ENCODE measurements at regions not wholly inside any gene's neighbourhood (a gene's known extent, or its start where the extent isn't known, plus 50 kb on each side); places are given as distances from the start of the nearest gene placed in this dataset.

DNA sequence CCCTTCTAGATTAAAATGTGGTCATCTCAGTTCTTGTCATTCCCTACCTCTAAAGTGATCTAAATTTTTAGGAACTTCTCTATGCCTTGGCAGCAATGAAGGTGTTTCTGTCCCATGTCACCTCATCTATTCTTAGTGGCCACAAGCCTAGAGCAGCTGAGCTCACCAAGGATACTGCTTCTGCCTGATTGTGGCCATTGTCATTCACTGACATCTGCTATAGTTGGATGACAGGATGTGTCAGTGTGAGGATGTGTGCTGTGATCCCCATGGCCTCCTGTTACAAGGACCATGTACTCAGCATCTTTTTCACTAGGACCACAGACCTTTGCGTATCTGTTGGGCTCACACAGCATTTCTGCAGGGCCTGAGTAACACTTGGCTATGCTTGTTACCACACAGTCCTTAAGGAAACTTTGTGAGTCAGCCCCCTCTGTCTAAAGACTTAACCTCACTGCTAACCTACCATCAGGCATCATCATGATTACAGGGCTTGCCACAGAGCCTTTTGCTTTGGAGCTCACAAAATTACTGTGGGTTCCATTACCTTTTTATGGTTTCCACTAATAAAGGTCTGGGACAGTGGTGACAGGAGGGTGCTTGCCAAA, 421.0 kb downstream of the ADAM29 start (continued):
- TF ChIP-seq REST (IDR thresholded peaks at IDR 0.05; ENCODE audit: low read depth) = no peak
- no peak for TF ChIP-seq SIN3A (IDR thresholded peaks at IDR 0.05; ENCODE audit: low read depth)
- no peak for TF ChIP-seq RAD21 (IDR thresholded peaks at IDR 0.05; ENCODE audit: low read depth)
- no peak for TF ChIP-seq SP1 (IDR thresholded peaks at IDR 0.05; ENCODE audit: low read depth)
- no peak for TF ChIP-seq TCF7L2 (IDR thresholded peaks at IDR 0.05; ENCODE audit: borderline replicate concordance, extremely low read depth, insufficient read depth, insufficient read length)
- no peak for TF ChIP-seq ATF3 (IDR thresholded peaks at IDR 0.05)
- TF ChIP-seq POLR2A (IDR thresholded peaks at IDR 0.05; ENCODE audit: borderline replicate concordance, extremely low read depth, insufficient read depth, insufficient read length) = no peak
- no peak for TF ChIP-seq ZFX (IDR thresholded peaks at IDR 0.05)
- no peak for TF ChIP-seq ZNF274 (IDR thresholded peaks at IDR 0.05; ENCODE audit: low read depth, low read length)
- TF ChIP-seq ELF1 (IDR thresholded peaks at IDR 0.05; ENCODE audit: borderline replicate concordance, low read depth) = no peak

DNA sequence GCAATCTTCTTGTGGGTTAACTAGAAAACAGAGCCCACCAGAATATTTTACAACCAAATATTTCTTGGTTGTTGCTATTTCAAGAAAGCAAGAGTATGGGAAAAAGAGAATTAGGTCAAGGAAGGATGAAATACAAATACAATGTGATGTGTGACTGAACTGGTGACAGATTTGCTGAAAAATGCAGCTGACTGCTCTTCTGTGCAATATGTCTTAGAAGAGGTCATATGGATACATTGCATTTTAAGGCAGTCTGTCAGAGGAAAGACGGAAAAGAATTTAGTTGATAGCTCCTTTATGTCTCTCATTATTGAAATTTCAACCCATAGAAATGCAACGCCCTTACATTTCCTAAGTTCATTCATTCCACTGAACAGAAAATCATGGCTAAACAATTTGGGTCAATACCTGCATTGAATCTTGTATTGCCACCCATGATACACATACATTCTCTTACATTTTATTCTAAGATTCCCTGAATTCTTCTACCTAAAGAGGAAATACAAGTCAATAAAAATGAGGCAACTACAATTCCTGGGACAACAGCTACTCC, 423.1 kb downstream of the ADAM29 start:
- Histone ChIP-seq H3K4me1 (ENCODE audit: control insufficient read depth in 1 of 2, insufficient read depth in 2 of 2, low read length in 2 of 2) (no peaks in the 10 kb centered on the region), H3K9ac (ENCODE audit: low read length) (no peak overlapping the region), H3K9me2 (ENCODE audit: insufficient read depth) (no peaks in the 10 kb centered on the region), H3K27me3 (ENCODE audit: insufficient read depth, low read length) (no peaks in the 10 kb centered on the region), H3K4me2 (ENCODE audit: low read length) (no peak overlapping the region), H2AFZ (ENCODE audit: low read depth, low read length, poor library complexity, severe bottlenecking) (no peak overlapping the region), H3K4me3 (replicated peaks in 1 of 2; ENCODE audit: low read depth in 1 of 2, low read length in 2 of 2) (no peak overlapping the region), H3K27ac (ENCODE audit: low read depth, low read length) (no peak overlapping the region), H3K79me2 (ENCODE audit: insufficient read depth, low read length) (no peaks in the 10 kb centered on the region), H3K9me3 (ENCODE audit: control insufficient read depth in 1 of 2, insufficient read depth in 1 of 2, low read depth in 1 of 2, low read length in 2 of 2) (no peaks in the 10 kb centered on the region; a peak in 1 of 4 replicates), H3K36me3 (ENCODE audit: control insufficient read depth in 1 of 2, insufficient read depth in 2 of 2, low read length in 2 of 2) (no peaks in the 10 kb centered on the region), H4K20me1 (ENCODE audit: insufficient read depth) (no peaks in the 10 kb centered on the region)
- BruUV-seq (replicated peaks) = no TSS peak
- DNase-seq (ENCODE audit: low read depth, low spot score) (no peak), ATAC-seq (no peak)
- ChIA-PET RAD21 (ENCODE audit: low non-redundant PET in 1 of 2, low total read pairs in 2 of 2, uncharacterized antibody in 2 of 2, unreplicated experiment in 2 of 2) (no interaction called here), CTCF (no interaction called here), POLR2A (no interaction called here)
- intact Hi-C loops (cut with micrococcal nuclease) = no loop called here
- TF ChIP-seq ZNF274 (IDR thresholded peaks at IDR 0.05; ENCODE audit: low read depth, low read length) (no peak), EZH2phosphoT487 (IDR thresholded peaks at IDR 0.05; ENCODE audit: borderline replicate concordance) (no peak), CEBPB (IDR thresholded peaks at IDR 0.05; ENCODE audit: low read depth) (no peak), REST (IDR thresholded peaks at IDR 0.05; ENCODE audit: low read depth) (no peak), ELF1 (IDR thresholded peaks at IDR 0.05; ENCODE audit: borderline replicate concordance, low read depth) (no peak), YY1 (IDR thresholded peaks at IDR 0.05; ENCODE audit: extremely low read depth, insufficient replicate concordance, low read depth, low read length) (no peak), SIN3A (IDR thresholded peaks at IDR 0.05; ENCODE audit: low read depth) (no peak), POLR2AphosphoS5 (IDR thresholded peaks at IDR 0.05; ENCODE audit: low read depth, low read length) (no peak), CTCF (IDR thresholded peaks at IDR 0.05 in 2 of 3, conservative IDR thresholded peaks at IDR 0.05 in 1 of 3; ENCODE audit: borderline replicate concordance in 1 of 3, insufficient read depth in 1 of 3, low read depth in 2 of 3, low read length in 2 of 3) (no peak)
